ENCODE measurements at regions not wholly inside any gene's neighbourhood (a gene's known extent, or its start where the extent isn't known, plus 50 kb on each side); places are given as distances from the start of the nearest gene placed in this dataset.

- TF ChIP-seq GATA3 (IDR thresholded peaks at IDR 0.05; ENCODE audit: low read depth, low read length) (no peak), GATA2 (IDR thresholded peaks at IDR 0.05; ENCODE audit: low read depth, low read length) (no peak)
Measured at GRCh38 chr13:62483774-62484173, 1068.1 kb upstream of the PCDH20 start.

GRCh38 chr13:62482351-62482750, 1066.7 kb upstream of the PCDH20 start:
- TF ChIP-seq GATA3 (IDR thresholded peaks at IDR 0.05; ENCODE audit: low read depth, low read length) (no peak), GATA2 (IDR thresholded peaks at IDR 0.05; ENCODE audit: low read depth, low read length) (no peak)

GRCh38 chr13:62473944-62474237, 1058.2 kb upstream of the PCDH20 start:
- no peak for TF ChIP-seq GATA2 (IDR thresholded peaks at IDR 0.05; ENCODE audit: low read depth, low read length)
- TF ChIP-seq GATA3 (IDR thresholded peaks at IDR 0.05; ENCODE audit: low read depth, low read length) = no peak

- no peak for TF ChIP-seq GATA2 (IDR thresholded peaks at IDR 0.05; ENCODE audit: low read depth, low read length)
- TF ChIP-seq GATA3 (IDR thresholded peaks at IDR 0.05; ENCODE audit: low read depth, low read length) = no peak
Measured at GRCh38 chr13:62473190-62473943, 1057.7 kb upstream of the PCDH20 start.

GRCh38 chr13:62453761-62454160, 1038.1 kb upstream of the PCDH20 start:
- no peak for TF ChIP-seq GATA2 (IDR thresholded peaks at IDR 0.05; ENCODE audit: low read depth, low read length)
- no peak for TF ChIP-seq GATA3 (IDR thresholded peaks at IDR 0.05; ENCODE audit: low read depth, low read length)

- TF ChIP-seq GATA3 (IDR thresholded peaks at IDR 0.05; ENCODE audit: low read depth, low read length) = no peak
- TF ChIP-seq GATA2 (IDR thresholded peaks at IDR 0.05; ENCODE audit: low read depth, low read length) = no peak
Measured at GRCh38 chr13:62450759-62451158, 1035.1 kb upstream of the PCDH20 start.

GRCh38 chr13:62444805-62445204, 1029.2 kb upstream of the PCDH20 start:
- TF ChIP-seq GATA3 (IDR thresholded peaks at IDR 0.05; ENCODE audit: low read depth, low read length) = no peak
- no peak for TF ChIP-seq GATA2 (IDR thresholded peaks at IDR 0.05; ENCODE audit: low read depth, low read length)

- no peak for TF ChIP-seq GATA3 (IDR thresholded peaks at IDR 0.05; ENCODE audit: low read depth, low read length)
- no peak for TF ChIP-seq GATA2 (IDR thresholded peaks at IDR 0.05; ENCODE audit: low read depth, low read length)
Measured at GRCh38 chr13:62434081-62434480, 1018.4 kb upstream of the PCDH20 start.

GRCh38 chr13:62433660-62434059, 1018.0 kb upstream of the PCDH20 start:
- TF ChIP-seq GATA3 (IDR thresholded peaks at IDR 0.05; ENCODE audit: low read depth, low read length) (no peak), GATA2 (IDR thresholded peaks at IDR 0.05; ENCODE audit: low read depth, low read length) (no peak)

GRCh38 chr13:62432906-62433305, 1017.3 kb upstream of the PCDH20 start:
- no peak for TF ChIP-seq GATA2 (IDR thresholded peaks at IDR 0.05; ENCODE audit: low read depth, low read length)
- no peak for TF ChIP-seq GATA3 (IDR thresholded peaks at IDR 0.05; ENCODE audit: low read depth, low read length)

- TF ChIP-seq GATA3 (IDR thresholded peaks at IDR 0.05; ENCODE audit: low read depth, low read length) (no peak), GATA2 (IDR thresholded peaks at IDR 0.05; ENCODE audit: low read depth, low read length) (no peak)
Measured at GRCh38 chr13:62432295-62432694, 1016.6 kb upstream of the PCDH20 start.

- TF ChIP-seq GATA2 (IDR thresholded peaks at IDR 0.05; ENCODE audit: low read depth, low read length) (no peak), GATA3 (IDR thresholded peaks at IDR 0.05; ENCODE audit: low read depth, low read length) (no peak)
Measured at GRCh38 chr13:62431852-62432251, 1016.2 kb upstream of the PCDH20 start.

GRCh38 chr13:62418872-62419271, 1003.2 kb upstream of the PCDH20 start:
- no peak for TF ChIP-seq GATA3 (IDR thresholded peaks at IDR 0.05; ENCODE audit: low read depth, low read length)
- no peak for TF ChIP-seq GATA2 (IDR thresholded peaks at IDR 0.05; ENCODE audit: low read depth, low read length)

GRCh38 chr13:62418376-62418775, 1002.7 kb upstream of the PCDH20 start:
- TF ChIP-seq GATA2 (IDR thresholded peaks at IDR 0.05; ENCODE audit: low read depth, low read length) (no peak), GATA3 (IDR thresholded peaks at IDR 0.05; ENCODE audit: low read depth, low read length) (no peak)

- TF ChIP-seq GATA3 (IDR thresholded peaks at IDR 0.05; ENCODE audit: low read depth, low read length) (no peak), GATA2 (IDR thresholded peaks at IDR 0.05; ENCODE audit: low read depth, low read length) (no peak)
Measured at GRCh38 chr13:62407871-62408270, 992.2 kb upstream of the PCDH20 start.

- TF ChIP-seq GATA2 (IDR thresholded peaks at IDR 0.05; ENCODE audit: low read depth, low read length) = no peak
Measured at GRCh38 chr13:62388515-62388914, 972.9 kb upstream of the PCDH20 start.
